ENCODE measurements at regions not wholly inside any gene's neighbourhood (a gene's known extent, or its start where the extent isn't known, plus 50 kb on each side); places are given as distances from the start of the nearest gene placed in this dataset.

- H3K9ac ChIP-seq (ENCODE audit: low read depth in 1 of 2, low read length in 2 of 2) = no peak overlapping the region
- H3K4me3 ChIP-seq (ENCODE audit: low read depth in 1 of 3, low read length in 3 of 3) = no peak overlapping the region
- no peaks in the 10 kb centered on the region for H3K9me3 ChIP-seq (ENCODE audit: control insufficient read depth in 4 of 4, low read length in 3 of 4)
- DNase-seq (ENCODE audit: low spot score) = no peak
- WGBS = 76% methylated on average over 18 of the region's 18 CpGs
- H3K27ac ChIP-seq (ENCODE audit: low read depth in 1 of 2, low read length in 2 of 2) = peak overlapping the region in 1 of 2 donors; percentile 50
- no peak for TF ChIP-seq MAX (IDR thresholded peaks at IDR 0.05)
- peak; percentile 15 to 31 for TF ChIP-seq GABPA (IDR thresholded peaks at IDR 0.05 in 1 of 2, conservative IDR thresholded peaks at IDR 0.05 in 1 of 2)
- no peak for TF ChIP-seq SP1 (IDR thresholded peaks at IDR 0.05)
- TF ChIP-seq REST (IDR thresholded peaks at IDR 0.05) = no peak
- TF ChIP-seq RAD21 (IDR thresholded peaks at IDR 0.05) = peak; percentile 44 to 47
- peak; percentile 31 to 34 for TF ChIP-seq RXRA (IDR thresholded peaks at IDR 0.05)
- TF ChIP-seq CTCF (IDR thresholded peaks at IDR 0.05; ENCODE audit: low read depth, low read length, missing input control) = no peak
- TF ChIP-seq NR2F2 (IDR thresholded peaks at IDR 0.05) = peak; percentile 81
- H3K36me3 ChIP-seq (ENCODE audit: control insufficient read depth in 4 of 4, insufficient read depth in 3 of 4, low read depth in 1 of 4, low read length in 3 of 4) = no peaks in the 10 kb centered on the region
- H3K27me3 ChIP-seq (ENCODE audit: control insufficient read depth in 4 of 4, insufficient read depth in 4 of 4, low read length in 3 of 4) = no peaks in the 10 kb centered on the region
- peaks cover 0 to 12% (median under 1%) of the 10 kb centered on the region in 4 donors for H3K4me1 ChIP-seq (ENCODE audit: control insufficient read depth in 4 of 4, insufficient read depth in 4 of 4, low read length in 3 of 4)
These were observed 53.0 kb upstream of the HES1 start for GRCh38 chr3:194082743-194083636.

GRCh38 chr3:194083637-194084224 lies 52.2 kb upstream of the HES1 start:
- 97% methylated on average over 6 of the region's 6 CpGs for WGBS
- H3K27ac ChIP-seq (ENCODE audit: low read depth in 1 of 2, low read length in 2 of 2) = no peak overlapping the region
- H3K4me3 ChIP-seq (ENCODE audit: low read depth in 1 of 3, low read length in 3 of 3) = no peak overlapping the region
- no peak for DNase-seq (ENCODE audit: low spot score)
- no peak overlapping the region for H3K9ac ChIP-seq (ENCODE audit: low read depth in 1 of 2, low read length in 2 of 2)
- TF ChIP-seq EGR1 (IDR thresholded peaks at IDR 0.05; ENCODE audit: low read depth in 2 of 2) = no peak
- TF ChIP-seq YY1 (IDR thresholded peaks at IDR 0.05) = no peak
- TF ChIP-seq HNF4G (IDR thresholded peaks at IDR 0.05) = no peak
- no peak for TF ChIP-seq SP1 (IDR thresholded peaks at IDR 0.05)
- no peak for TF ChIP-seq RXRA (IDR thresholded peaks at IDR 0.05)
- TF ChIP-seq CTCF (IDR thresholded peaks at IDR 0.05; ENCODE audit: low read depth, low read length, missing input control) = no peak
- TF ChIP-seq FOXA1 (IDR thresholded peaks at IDR 0.05) = no peak
- no peak for TF ChIP-seq FOXA2 (IDR thresholded peaks at IDR 0.05)
- no peak for TF ChIP-seq ZBTB33 (IDR thresholded peaks at IDR 0.05)
- no peak for TF ChIP-seq NR2F2 (IDR thresholded peaks at IDR 0.05)
- no peak for TF ChIP-seq REST (IDR thresholded peaks at IDR 0.05)
- no peak for TF ChIP-seq TAF1 (conservative IDR thresholded peaks at IDR 0.05)
- H3K27me3 ChIP-seq (ENCODE audit: control insufficient read depth in 4 of 4, insufficient read depth in 4 of 4, low read length in 3 of 4) = no peaks in the 10 kb centered on the region
- peaks cover 0 to 12% (median under 1%) of the 10 kb centered on the region in 4 donors for H3K4me1 ChIP-seq (ENCODE audit: control insufficient read depth in 4 of 4, insufficient read depth in 4 of 4, low read length in 3 of 4)
- H3K36me3 ChIP-seq (ENCODE audit: control insufficient read depth in 4 of 4, insufficient read depth in 3 of 4, low read depth in 1 of 4, low read length in 3 of 4) = no peaks in the 10 kb centered on the region
- no peaks in the 10 kb centered on the region for H3K9me3 ChIP-seq (ENCODE audit: control insufficient read depth in 4 of 4, low read length in 3 of 4)

All from liver (tissue), 8 donors.